ENCODE measurements at regions not wholly inside any gene's neighbourhood (a gene's known extent, or its start where the extent isn't known, plus 50 kb on each side); places are given as distances from the start of the nearest gene placed in this dataset.
"Not testable (repeated sequence)": the region's sequence is repeated elsewhere in the genome, so short reads cannot be mapped to it uniquely, and the experiment has no call there.

DNA sequence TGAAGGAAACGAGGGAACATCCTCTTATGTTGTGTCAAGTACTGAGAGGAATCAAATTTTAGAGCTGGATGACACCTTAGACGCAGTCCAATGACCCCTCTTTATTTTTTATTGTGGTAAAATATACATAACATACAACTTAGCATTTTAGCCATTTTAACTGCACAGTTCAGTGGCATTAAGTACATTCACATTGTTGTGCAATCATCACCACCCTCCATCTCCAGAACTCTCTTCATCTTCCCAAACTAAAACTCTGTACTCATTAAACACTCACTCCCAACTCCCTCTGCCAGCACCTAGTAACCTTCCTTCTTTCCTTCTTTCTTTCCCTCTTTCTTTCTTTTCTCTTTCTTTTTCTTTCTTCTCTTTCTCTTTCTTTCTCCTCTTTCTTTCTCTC, 97.2 kb upstream of the SLC24A4 start:
- intact Hi-C loops (cut with micrococcal nuclease), result no loop called here
- ChIA-PET CTCF (no interaction called here), POLR2A (no interaction called here)
- Histone ChIP-seq H3K79me2 (ENCODE audit: control insufficient read depth, insufficient read depth, low read length) (no peaks in the 10 kb centered on the region), H3K27ac (ENCODE audit: low read length in 2 of 2) (no peak overlapping the region), H3K9ac (ENCODE audit: low read length) (no peak overlapping the region), H3K9me3 (ENCODE audit: control extremely low read depth in 1 of 3, control insufficient read depth in 2 of 3, insufficient read depth in 1 of 3, low read length in 2 of 3) (no peaks in the 10 kb centered on the region), H4K20me1 (ENCODE audit: control insufficient read depth, insufficient read depth, low read length, poor library complexity, severe bottlenecking) (no peaks in the 10 kb centered on the region), H3K36me3 (replicated peaks in 1 of 2; ENCODE audit: control extremely low read depth in 1 of 2, control insufficient read depth in 1 of 2, extremely low read depth in 1 of 2, insufficient read depth in 2 of 2, low read length in 1 of 2) (no peaks in the 10 kb centered on the region), H3K4me2 (replicated peaks; ENCODE audit: low read depth, low read length, poor library complexity, severe bottlenecking) (no peak overlapping the region), H3K4me1 (ENCODE audit: control insufficient read depth in 2 of 2, insufficient read depth in 2 of 2, low read length in 2 of 2) (no peaks in the 10 kb centered on the region), H2AFZ (ENCODE audit: insufficient read depth, low read depth, low read length, poor library complexity, severe bottlenecking) (no peak overlapping the region), H3K27me3 (replicated peaks in 1 of 4; ENCODE audit: control extremely low read depth in 1 of 4, control insufficient read depth in 3 of 4, insufficient read depth in 4 of 4, low read length in 3 of 4) (no peaks in the 10 kb centered on the region), H3K4me3 (ENCODE audit: control extremely low read depth in 1 of 5, extremely low read depth in 1 of 5, insufficient read depth in 1 of 5, low read depth in 2 of 5, low read length in 4 of 5) (no peak overlapping the region)
- no peak for DNase-seq
- Mint-ChIP-seq H3K27ac (no peak overlapping the region), H3K4me1 (no peaks in the 10 kb centered on the region), H3K4me3 (no peak overlapping the region), H3K27me3 (peaks cover 14% of the 10 kb centered on the region), H3K9me3 (ENCODE audit: insufficient read depth) (no peaks in the 10 kb centered on the region)
- ATAC-seq (ENCODE audit: low read depth), result no peak
- WGBS (ENCODE audit: insufficient coverage), result no CpG with 5 or more reads among the region's 2 CpGs
- TF ChIP-seq EZH2 (IDR thresholded peaks at IDR 0.05; ENCODE audit: borderline replicate concordance, insufficient read depth, low read depth, low read length, poor library complexity, severe bottlenecking), result no peak
- TF ChIP-seq, protein P1, sequence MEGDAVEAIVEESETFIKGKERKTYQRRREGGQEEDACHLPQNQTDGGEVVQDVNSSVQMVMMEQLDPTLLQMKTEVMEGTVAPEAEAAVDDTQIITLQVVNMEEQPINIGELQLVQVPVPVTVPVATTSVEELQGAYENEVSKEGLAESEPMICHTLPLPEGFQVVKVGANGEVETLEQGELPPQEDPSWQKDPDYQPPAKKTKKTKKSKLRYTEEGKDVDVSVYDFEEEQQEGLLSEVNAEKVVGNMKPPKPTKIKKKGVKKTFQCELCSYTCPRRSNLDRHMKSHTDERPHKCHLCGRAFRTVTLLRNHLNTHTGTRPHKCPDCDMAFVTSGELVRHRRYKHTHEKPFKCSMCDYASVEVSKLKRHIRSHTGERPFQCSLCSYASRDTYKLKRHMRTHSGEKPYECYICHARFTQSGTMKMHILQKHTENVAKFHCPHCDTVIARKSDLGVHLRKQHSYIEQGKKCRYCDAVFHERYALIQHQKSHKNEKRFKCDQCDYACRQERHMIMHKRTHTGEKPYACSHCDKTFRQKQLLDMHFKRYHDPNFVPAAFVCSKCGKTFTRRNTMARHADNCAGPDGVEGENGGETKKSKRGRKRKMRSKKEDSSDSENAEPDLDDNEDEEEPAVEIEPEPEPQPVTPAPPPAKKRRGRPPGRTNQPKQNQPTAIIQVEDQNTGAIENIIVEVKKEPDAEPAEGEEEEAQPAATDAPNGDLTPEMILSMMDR (IDR thresholded peaks at IDR 0.05), result no peak

DNA sequence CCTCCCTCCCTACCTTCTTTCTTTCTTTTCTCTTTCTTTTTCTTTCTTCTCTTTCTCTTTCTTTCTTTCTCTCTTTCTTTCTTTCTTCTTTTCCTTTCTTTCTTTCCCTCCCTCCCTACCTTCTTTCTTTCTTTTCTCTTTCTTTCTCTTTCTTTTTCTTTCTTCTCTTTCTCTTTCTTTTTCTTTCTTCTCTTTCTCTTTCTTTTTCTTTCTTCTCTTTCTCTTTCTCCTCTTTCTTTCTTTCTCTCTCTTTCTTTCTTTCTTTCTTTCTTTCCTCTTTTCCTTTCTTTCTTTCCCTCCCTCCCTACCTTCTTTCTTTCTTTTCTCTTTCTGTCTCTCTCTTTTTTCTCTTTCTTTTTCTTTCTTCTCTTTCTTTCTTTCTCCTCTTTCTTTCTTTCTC, 96.8 kb upstream of the SLC24A4 start:
- H3K4me3 Mint-ChIP-seq; H3K79me2 ChIP-seq (ENCODE audit: control insufficient read depth, insufficient read depth, low read length); H3K9me3 ChIP-seq (ENCODE audit: control extremely low read depth in 1 of 3, control insufficient read depth in 2 of 3, insufficient read depth in 1 of 3, low read length in 2 of 3); H3K4me1 ChIP-seq (ENCODE audit: control insufficient read depth in 2 of 2, insufficient read depth in 2 of 2, low read length in 2 of 2); ATAC-seq (ENCODE audit: low read depth); H3K4me3 ChIP-seq (ENCODE audit: control extremely low read depth in 1 of 5, extremely low read depth in 1 of 5, insufficient read depth in 1 of 5, low read depth in 2 of 5, low read length in 4 of 5); H3K36me3 ChIP-seq (replicated peaks in 1 of 2; ENCODE audit: control extremely low read depth in 1 of 2, control insufficient read depth in 1 of 2, extremely low read depth in 1 of 2, insufficient read depth in 2 of 2, low read length in 1 of 2); H3K27me3 ChIP-seq (replicated peaks in 1 of 4; ENCODE audit: control extremely low read depth in 1 of 4, control insufficient read depth in 3 of 4, insufficient read depth in 4 of 4, low read length in 3 of 4); H3K9ac ChIP-seq (ENCODE audit: low read length); H3K4me2 ChIP-seq (replicated peaks; ENCODE audit: low read depth, low read length, poor library complexity, severe bottlenecking); H3K27ac Mint-ChIP-seq; CTCF ChIA-PET; POLR2A ChIA-PET; H2AFZ ChIP-seq (ENCODE audit: insufficient read depth, low read depth, low read length, poor library complexity, severe bottlenecking); H3K27ac ChIP-seq (ENCODE audit: low read length in 2 of 2); DNase-seq; H3K9me3 Mint-ChIP-seq (ENCODE audit: insufficient read depth); H4K20me1 ChIP-seq (ENCODE audit: control insufficient read depth, insufficient read depth, low read length, poor library complexity, severe bottlenecking); intact Hi-C loops (cut with micrococcal nuclease); H3K4me1 Mint-ChIP-seq: not testable (repeated sequence)
- peaks cover 19% of the 10 kb centered on the region for H3K27me3 Mint-ChIP-seq
